Renal cortical epithelial cell (primary cell): ENCODE measurements at regions not wholly inside any gene's neighbourhood (a gene's known extent, or its start where the extent isn't known, plus 50 kb on each side); places are given as distances from the start of the nearest gene placed in this dataset.

Source experiments
- DNase-seq: peaks from one replicate; pipeline ENCODE4 v3.0.0-alpha.2; 2011; ENCODE audit warnings: low read depth

GRCh38 chr21:38151021-38151645 lies 105.7 kb upstream of the KCNJ15 start:
- DNase-seq = no peak

GRCh38 chr21:38156200-38156599 lies 100.6 kb upstream of the KCNJ15 start:
- DNase-seq = no peak

DNA sequence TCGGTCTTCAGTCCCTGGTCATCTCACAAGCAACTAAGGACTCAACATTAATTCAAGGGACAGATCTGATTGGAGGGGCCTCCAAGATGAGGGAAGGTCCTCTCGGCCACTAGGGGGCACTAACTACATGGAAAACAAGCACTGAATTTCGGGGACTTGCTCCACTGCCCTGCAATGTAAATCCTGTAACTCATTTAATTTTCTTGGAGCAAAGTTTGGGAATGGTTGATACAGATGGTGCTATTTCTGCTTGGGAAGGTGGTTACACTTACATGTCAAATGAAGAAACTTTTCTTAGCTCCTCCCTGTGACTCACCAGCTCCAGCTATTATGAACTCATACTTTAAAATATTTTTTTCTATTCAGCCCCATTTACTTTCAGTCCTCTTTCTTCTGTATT lies 97.4 kb upstream of the KCNJ15 start:
- DNase-seq = peak; percentile 77

- no peak for DNase-seq
Observed at GRCh38 chr21:38165466-38166172, 91.2 kb upstream of the KCNJ15 start.

DNA sequence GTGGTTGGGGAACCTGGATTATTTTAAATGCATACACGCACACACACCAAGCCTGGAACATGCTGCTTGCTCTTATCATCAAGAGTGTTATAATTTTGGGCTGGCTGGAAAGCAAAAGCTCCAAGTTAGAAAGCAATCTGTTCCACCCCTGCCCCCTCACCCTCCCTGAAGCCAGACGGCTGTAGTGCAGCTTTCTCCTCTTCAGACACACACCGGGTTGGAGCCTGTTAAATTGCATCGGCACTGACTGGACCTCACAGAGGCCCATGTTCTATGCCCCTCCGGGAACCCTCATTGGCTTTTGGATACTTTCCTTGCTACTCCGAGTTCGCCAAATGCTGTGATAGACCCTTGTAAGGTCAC lies 90.6 kb upstream of the KCNJ15 start:
- no peak for DNase-seq

- DNase-seq = no peak
Observed at GRCh38 chr21:38167345-38167744, 89.4 kb upstream of the KCNJ15 start.

GRCh38 chr21:38170283-38170682 lies 86.5 kb upstream of the KCNJ15 start:
- DNase-seq = peak; percentile 51

GRCh38 chr21:38170704-38171682 lies 85.8 kb upstream of the KCNJ15 start:
- peak; percentile 74 for DNase-seq

DNA sequence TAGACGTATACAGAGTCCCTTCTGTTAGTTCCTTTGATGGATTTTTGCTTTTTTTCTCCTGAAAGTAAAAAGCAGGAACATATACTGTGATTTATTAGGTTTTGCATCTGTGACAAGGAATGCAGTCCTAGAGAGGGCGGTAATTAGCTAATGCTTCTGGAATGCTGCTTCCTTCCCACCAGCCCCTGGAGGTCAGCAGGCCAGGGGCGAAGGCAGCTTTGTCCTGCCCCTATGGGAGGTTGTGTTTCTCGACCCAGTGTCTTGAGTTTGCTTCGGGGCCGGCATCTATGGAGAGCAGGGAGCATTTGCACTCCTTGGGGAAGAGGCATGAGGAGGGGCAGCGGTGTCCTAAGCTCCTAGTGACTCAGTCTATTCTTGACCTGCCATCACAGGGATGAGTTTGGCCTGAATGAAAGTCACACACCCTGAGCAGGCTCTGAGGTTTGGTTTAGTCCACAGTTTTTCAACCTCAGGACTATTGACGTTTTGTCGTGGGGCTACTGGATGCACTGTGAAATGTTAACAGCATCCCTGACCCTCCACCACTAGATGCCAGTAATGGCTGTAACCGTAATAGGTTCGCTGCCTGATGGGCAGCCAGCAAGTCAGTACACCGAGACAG lies 85.0 kb upstream of the KCNJ15 start:
- peak; percentile 87 for DNase-seq

- DNase-seq = no peak
Observed at GRCh38 chr21:38173276-38174035, 83.3 kb upstream of the KCNJ15 start.

DNA sequence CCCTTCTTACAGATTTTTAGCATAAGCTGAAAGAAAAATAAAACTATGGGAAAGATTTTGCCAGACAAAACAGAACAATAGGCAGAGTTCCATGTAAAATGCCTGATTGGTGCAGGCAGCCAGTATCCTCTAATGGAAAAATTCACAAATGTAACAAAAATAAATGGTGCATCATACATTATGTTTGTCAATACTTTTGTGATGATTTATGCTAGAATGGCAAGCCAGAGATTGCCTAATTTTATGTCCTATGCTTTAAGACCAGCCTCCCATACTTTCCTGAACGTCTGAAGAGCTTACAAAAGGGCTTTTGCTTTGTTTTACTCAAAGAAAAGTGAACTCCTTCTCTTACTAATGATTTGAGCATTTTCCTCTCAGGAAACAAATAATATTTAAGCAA lies 81.5 kb upstream of the KCNJ15 start:
- no peak for DNase-seq

GRCh38 chr21:38177919-38178652 lies 78.7 kb upstream of the KCNJ15 start:
- DNase-seq = no peak

GRCh38 chr21:38178653-38179470 lies 77.9 kb upstream of the KCNJ15 start:
- no peak for DNase-seq

DNA sequence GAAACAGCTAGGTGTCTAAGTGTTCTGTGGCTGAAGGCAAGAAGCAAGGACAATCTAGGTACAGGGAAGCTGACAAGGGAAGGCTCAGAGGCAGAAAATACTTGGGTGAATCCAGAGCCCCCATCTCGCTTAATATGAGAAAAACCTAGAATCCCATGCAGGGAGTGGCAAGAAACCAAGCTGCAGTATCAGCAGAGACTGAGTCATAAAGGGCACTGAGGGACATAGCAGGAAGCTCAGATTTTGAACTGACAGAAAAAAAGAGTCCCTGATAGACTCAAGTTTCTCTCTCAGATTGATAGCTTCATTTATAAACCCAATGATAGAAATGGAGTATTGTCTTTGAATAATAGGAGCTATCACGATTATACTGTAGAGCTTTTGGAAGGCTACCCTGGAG lies 77.3 kb upstream of the KCNJ15 start:
- DNase-seq = peak; percentile 26

- no peak for DNase-seq
Observed at GRCh38 chr21:38181096-38181495, 75.7 kb upstream of the KCNJ15 start.

GRCh38 chr21:38182370-38182985 lies 74.3 kb upstream of the KCNJ15 start:
- DNase-seq = no peak

DNA sequence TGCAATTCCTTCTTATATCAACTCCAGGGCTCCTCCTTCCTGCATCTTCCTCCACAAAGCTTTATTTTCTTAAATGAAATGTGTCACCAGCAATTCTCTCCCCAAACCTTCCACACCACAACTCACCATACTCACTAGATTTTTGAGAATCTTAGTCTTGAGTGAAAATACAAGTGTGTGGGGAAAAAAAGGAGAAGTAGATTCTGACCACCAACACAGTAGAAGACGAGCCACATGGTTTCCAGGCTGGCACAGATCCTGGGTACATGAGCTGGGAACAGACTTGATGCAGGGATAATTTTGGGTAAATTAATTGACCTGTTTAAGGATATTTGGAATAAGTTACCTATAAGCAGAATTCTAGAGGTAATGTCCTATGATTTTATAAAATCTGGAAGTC lies 72.8 kb upstream of the KCNJ15 start:
- DNase-seq = no peak

DNA sequence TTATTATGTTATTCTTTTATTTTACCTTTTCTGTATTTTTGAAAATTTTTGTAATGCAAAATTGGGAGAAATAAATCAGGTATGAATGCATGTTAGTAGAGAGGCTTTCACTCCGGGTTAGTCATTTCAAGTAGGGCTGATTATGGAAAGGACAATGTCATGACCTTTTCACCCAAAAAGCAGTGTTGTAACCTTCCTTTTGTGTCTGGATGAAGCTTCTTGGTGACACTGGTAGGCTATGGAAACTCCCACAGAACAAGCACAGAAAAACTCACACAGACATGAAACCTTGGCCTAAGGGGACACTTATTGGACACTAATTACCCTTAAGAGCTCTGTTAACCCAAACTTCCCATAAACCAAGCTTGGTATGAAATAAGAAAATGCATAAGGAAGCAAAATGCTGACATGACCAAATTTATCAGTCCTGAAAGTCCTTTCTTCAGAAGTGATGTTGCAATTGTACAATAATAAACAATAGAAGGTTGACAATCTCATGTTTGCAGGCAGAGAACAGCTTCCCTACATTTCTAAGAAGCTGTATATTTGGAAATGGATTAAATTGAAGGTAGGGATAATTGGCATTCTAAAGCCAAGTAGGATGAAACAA lies 70.0 kb upstream of the KCNJ15 start:
- DNase-seq = no peak

DNA sequence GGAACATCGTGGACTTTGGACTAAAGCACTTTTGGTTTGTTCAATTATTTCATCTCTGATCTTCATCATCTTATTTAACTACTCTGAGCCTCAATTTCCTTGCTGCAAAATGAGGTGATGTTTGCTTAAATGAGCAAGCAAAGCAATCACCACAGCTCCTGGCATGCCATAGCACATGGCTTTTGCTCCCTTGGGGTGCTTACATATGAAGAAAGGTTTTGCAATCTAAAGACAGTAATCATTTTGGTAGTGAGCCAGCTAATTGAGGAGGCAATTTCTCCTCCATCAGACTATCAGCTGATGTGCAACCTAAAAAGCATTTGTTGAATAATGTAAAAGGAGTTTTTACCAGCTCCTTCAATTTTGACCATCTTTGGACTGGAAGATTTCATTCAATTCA lies 68.8 kb upstream of the KCNJ15 start:
- no peak for DNase-seq
